HuH-7 (cell line): ENCODE measurements at regions not wholly inside any gene's neighbourhood (a gene's known extent, or its start where the extent isn't known, plus 50 kb on each side); places are given as distances from the start of the nearest gene placed in this dataset.
"Not testable (repeated sequence)": the region's sequence is repeated elsewhere in the genome, so short reads cannot be mapped to it uniquely, and the experiment has no call there.

Experiments
- DNase-seq: peaks from one replicate; pipeline ENCODE4 v3.0.0; 2011; ENCODE audit warnings: low spot score

GRCh38 chr6:15102241-15102640 lies 143.6 kb upstream of the JARID2 start:
- DNase-seq: no peak

GRCh38 chr6:15106958-15107643 lies 138.8 kb upstream of the JARID2 start:
- no peak for DNase-seq

DNA sequence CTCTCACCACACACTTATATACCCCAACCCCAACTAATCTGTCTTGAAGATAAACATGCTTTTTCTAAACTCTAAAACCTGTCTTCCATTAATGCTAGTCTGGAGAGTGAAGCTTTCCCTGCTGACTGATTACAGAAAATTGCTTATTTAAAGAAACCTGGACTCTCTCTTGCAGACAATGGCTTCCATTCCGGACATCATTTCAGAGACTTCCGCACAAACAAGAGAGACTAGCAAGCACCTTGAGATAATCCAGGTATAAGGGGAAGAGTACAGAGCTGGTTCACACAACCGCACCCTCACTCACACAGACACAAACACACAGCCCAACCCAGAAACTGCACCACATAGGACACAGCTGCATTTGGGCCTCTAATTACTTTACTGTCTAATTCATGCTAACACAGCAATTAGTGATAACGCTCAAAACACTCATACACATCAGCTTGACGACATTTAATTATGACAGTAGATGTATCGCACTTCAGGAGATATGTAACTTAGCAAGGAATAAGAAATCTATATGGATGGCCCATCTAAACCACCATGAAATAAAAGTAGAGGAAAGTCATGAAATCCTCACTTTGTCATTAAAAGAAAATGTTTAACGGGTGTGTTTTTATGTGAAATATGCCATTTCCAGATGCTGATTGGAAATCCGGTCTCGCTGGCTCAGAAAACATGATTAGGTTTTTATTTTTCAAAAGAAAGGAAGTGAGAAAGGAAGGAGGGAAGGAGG lies 138.1 kb upstream of the JARID2 start:
- no peak for DNase-seq

- DNase-seq: no peak
Observed at GRCh38 chr6:15108383-15108715, 137.5 kb upstream of the JARID2 start.

DNA sequence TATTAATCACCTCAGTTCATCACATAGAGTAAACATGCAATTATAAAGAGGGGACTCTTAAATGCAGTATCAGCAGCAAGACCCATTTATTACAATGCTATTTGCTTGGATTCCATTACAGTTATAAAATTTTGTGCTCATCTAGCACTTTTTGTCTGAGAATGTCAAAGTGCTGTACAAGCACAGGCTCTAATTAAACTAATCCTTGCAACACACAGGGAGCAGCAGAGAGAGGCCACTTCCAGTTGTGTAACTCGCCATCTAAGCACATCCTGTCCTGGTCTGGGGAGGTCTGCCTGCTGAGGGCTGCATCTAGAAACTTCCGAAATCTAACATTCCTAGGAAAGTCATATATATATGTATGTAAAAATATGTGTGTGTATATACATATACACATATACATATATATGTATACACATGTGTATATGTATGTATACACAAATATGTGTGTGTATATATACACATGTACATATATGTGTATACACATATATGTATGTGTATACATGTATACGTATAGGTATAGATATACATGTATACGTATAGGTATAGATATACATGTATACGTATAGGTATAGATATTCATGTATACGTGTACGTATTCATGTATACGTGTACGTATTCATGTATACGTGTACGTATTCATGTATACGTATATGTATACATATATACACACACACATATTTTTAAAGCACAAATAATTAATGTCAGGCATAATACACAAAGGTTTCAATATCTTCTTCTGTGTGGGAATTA lies 136.4 kb upstream of the JARID2 start:
- no peak for DNase-seq

GRCh38 chr6:15110726-15111354 lies 135.0 kb upstream of the JARID2 start:
- DNase-seq: no peak

- DNase-seq: not testable (repeated sequence)
Observed at GRCh38 chr6:15111576-15111975, 134.3 kb upstream of the JARID2 start.

DNA sequence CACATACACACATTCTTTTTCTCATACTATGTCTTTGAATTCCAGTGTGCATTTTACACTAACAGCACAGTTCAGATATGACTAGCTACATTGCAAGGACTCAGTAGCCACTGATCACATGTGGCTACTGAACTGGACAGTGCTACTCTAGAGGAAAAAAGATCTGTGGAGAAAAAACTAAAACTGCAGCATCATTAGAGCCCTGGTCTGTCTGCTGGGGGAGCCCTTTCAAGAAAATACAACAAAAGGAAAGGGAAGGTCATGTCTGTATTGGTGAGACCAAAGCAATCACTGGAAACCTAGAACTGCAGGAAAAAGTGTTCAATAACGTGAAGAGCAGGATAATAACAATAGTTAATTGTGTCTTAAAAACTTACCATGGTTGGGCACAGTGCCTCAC lies 132.3 kb upstream of the JARID2 start:
- DNase-seq: no peak

GRCh38 chr6:15114061-15114460 lies 131.8 kb upstream of the JARID2 start:
- DNase-seq: no peak

DNA sequence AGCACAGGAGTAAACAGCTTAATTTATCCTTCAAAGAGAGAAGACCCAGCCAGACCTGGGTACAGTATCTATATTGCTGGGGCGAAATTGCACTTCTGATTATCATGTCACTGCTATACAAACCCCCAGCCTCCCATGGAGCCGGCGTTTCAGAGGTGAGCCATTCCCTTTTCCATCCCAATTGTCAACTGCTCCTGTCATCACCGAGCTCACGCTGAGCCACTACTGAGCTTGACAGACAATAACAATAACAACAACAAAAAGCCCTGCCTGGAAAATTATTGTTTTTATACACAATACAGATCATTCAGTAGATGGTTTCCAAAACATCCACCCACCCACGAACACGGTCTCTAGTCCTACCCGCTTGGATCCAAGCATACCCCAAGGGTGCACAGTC lies 129.0 kb upstream of the JARID2 start:
- DNase-seq: no peak

DNA sequence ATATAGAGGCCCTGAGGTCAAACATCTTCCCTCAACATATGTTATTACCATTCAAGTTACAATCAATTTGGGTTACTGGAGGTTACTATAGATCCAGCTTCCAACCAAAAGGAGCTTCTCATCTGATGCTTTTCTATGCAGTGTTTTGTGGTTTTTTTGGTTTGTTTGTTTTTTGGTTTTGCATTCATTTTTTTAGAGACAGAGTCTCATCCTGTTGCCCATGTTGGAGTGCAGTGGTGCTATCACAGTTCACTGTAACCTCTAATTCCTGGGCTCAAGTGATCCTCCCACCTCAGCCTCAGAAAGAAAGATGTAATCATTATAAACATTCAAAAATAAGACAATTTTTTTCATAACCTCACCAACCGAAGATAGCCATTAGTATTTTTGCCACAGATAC lies 124.4 kb upstream of the JARID2 start:
- DNase-seq: no peak

GRCh38 chr6:15121977-15122550 lies 123.8 kb upstream of the JARID2 start:
- no peak for DNase-seq

- no peak for DNase-seq
Observed at GRCh38 chr6:15129887-15130286, 116.0 kb upstream of the JARID2 start.

- no peak for DNase-seq
Observed at GRCh38 chr6:15131234-15131633, 114.6 kb upstream of the JARID2 start.

DNA sequence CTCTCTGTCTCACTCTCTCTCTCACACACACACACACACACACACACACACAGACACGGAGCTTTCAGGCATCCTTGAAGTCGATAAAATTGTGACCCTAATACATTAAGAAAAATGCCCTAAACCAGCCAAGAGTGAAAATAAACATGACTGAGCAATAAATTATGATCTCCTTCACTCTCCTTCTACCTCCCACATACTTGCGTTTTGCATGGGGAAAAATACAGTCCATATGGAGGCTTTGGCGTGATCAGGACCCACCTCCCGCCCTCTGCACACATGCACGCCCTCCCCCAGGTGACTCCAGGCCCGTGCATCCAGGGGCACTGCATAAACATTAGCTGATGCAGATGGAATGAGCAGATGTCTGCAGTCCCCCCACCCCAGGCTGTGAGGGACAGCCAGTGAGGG lies 114.2 kb upstream of the JARID2 start:
- no peak for DNase-seq

DNA sequence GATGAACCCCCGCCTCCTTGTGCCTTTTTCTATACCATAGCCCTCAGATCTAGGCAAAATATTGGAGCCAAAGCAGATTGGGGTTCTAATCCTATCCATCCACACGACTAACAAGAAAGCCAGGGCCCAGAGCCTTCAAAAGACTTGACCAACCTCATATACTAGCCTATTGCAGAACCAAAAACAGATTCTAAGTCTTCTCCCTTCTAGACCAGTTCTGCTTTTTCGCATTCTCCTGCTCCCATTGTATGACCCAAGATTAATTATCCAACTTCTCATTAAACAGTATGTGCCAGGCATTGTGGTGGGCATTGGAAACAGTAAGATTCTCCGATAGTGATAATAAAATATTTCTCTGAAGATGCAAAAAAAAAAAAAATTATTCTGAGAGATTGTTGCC lies 113.7 kb upstream of the JARID2 start:
- DNase-seq: no peak

DNA sequence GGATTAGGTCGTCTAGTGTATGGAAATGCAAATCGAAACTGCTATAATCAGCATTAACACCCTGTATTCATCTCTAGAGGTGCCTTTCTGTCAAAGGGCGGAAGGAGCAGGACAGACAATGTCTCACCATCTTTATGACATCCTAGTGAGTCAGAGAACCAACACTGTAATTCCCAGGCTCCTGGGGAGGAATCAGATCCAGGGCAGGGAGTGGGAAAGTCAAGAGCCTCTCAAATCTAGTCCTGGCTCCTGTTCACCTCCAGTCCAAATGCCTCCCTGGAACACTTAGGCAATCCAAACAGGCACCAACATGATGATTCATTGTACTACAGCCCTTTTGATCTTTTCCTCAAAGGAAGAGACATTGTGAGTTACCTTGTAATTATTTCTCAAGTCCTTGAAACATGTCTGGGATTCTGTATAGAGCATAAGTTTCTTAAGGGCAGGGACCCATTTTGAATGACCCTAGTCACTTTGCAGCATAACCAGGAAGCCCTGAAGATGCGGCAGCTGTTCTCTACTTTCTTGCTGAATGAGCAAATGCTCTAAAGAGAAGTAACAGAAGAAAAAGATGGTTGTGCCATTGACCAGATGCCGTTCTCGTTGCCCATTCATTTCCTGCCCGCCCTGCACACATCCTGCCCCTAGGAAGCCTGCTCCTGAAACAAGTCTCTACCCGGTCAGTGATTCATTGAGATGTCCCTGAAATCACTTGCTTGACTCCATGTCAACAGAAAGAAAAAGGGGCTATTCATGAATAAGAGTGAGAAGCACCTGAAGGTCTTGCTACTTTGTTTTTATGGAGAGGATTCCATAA lies 112.8 kb upstream of the JARID2 start:
- DNase-seq: no peak

GRCh38 chr6:15137086-15137485 lies 108.8 kb upstream of the JARID2 start:
- DNase-seq: no peak

DNA sequence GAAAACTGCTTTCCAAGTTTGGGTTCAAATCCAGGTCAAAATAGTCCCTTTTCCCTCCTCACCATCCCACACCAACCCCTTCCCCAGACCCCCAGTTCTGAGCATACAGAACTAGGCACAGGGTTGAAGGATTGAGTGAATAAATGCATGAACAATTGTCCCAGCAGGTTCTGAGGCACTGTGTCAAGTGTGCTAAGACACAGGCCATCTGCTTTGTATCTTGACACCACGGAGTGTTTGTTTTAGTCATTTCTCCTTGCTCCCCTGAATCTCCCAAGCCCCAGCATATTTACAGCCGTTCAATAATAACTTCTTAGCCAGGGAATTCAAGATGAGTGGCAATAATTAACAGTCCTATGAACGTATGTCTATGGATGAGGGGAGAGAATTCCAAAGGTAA lies 102.8 kb upstream of the JARID2 start:
- DNase-seq: no peak

- DNase-seq: no peak
Observed at GRCh38 chr6:15143540-15143939, 102.3 kb upstream of the JARID2 start.

DNA sequence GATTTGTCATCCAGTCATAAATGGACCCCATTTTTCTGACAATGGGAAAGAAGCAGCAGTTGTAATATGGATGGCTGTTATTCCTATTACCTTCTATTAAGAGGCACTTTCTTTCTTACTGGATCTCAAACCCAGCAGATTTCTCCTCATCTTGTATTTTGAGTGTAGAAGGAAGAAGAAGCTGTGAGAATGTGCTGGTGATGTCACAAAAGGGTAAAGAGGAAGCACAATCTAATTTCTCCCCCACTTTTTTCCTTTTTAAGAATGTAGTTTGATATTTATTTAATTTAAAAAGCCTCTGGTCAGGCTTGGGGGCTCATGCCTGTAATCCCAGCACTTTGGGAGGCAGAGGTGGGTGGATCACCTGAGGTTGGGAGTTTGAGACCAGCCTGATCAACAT lies 100.0 kb upstream of the JARID2 start:
- no peak for DNase-seq

GRCh38 chr6:15147827-15148226 lies 98.0 kb upstream of the JARID2 start:
- no peak for DNase-seq
